Lower lobe of right lung (tissue), 2 donors: ENCODE measurements at regions not wholly inside any gene's neighbourhood (a gene's known extent, or its start where the extent isn't known, plus 50 kb on each side); places are given as distances from the start of the nearest gene placed in this dataset.
A peak's percentile ranks its signal among the peaks of the same experiment; 100 is the strongest.

ENCODE experiments used
- ATAC-seq, 2 donors: fragments of 200-7000 bp; cut with Tn5 transposase; one replicate each; pipeline ENCODE4 v1.9.1; 2020 to 2022; ENCODE audit warnings: mild to moderate bottlenecking in 2 of 2, moderate library complexity in 2 of 2
- DNase-seq: peaks from one replicate; pipeline ENCODE4 v3.0.0-alpha.2; 2020
- H3K27ac ChIP-seq: fragments of 200-600 bp; one replicate; pipeline ENCODE4 v1.8.0; 2022
- H3K27me3 ChIP-seq: fragments of 200-600 bp; one replicate; pipeline ENCODE4 v1.8.0; 2022; ENCODE audit warnings: low read depth
- H3K36me3 ChIP-seq: fragments of 200-600 bp; one replicate; pipeline ENCODE4 v1.8.0; 2022; ENCODE audit warnings: mild to moderate bottlenecking
- H3K4me1 ChIP-seq: fragments of 200-600 bp; one replicate; pipeline ENCODE4 v1.8.0; 2022
- H3K4me3 ChIP-seq: fragments of 200-600 bp; one replicate; pipeline ENCODE4 v1.8.0; 2022; ENCODE audit warnings: mild to moderate bottlenecking
- H3K9me3 ChIP-seq: fragments of 200-600 bp; one replicate; pipeline ENCODE4 v1.8.0; 2022
- intact Hi-C: fragments of 100-400 bp; cut with DNase I; formaldehyde crosslinking; loops from one replicate; pipeline ENCODE4 v1.11.0; 2022
- TF ChIP-seq, protein P1 (sequence below): fragments of 200-600 bp; IDR thresholded peaks from one replicate; pipeline ENCODE4 v1.8.0; 2022; ENCODE audit warnings: antibody characterized with exemption, mild to moderate bottlenecking
- donor health status: DM: no; HTN: yes; CAD: no; lungs with severe emphysema.

GRCh38 chr12:59039005-59039404 is 118.7 kb upstream of the LRIG3 start:
- Histone ChIP-seq H3K36me3 (no peaks in the 10 kb centered on the region), H3K27me3 (no peaks in the 10 kb centered on the region), H3K27ac (no peak overlapping the region), H3K4me1 (peaks cover 7% of the 10 kb centered on the region), H3K9me3 (no peaks in the 10 kb centered on the region), H3K4me3 (no peak overlapping the region)
- ATAC-seq = no peak
- TF ChIP-seq, protein P1, sequence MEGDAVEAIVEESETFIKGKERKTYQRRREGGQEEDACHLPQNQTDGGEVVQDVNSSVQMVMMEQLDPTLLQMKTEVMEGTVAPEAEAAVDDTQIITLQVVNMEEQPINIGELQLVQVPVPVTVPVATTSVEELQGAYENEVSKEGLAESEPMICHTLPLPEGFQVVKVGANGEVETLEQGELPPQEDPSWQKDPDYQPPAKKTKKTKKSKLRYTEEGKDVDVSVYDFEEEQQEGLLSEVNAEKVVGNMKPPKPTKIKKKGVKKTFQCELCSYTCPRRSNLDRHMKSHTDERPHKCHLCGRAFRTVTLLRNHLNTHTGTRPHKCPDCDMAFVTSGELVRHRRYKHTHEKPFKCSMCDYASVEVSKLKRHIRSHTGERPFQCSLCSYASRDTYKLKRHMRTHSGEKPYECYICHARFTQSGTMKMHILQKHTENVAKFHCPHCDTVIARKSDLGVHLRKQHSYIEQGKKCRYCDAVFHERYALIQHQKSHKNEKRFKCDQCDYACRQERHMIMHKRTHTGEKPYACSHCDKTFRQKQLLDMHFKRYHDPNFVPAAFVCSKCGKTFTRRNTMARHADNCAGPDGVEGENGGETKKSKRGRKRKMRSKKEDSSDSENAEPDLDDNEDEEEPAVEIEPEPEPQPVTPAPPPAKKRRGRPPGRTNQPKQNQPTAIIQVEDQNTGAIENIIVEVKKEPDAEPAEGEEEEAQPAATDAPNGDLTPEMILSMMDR = no peak
- DNase-seq = no peak
- intact Hi-C loops = no loop called here

DNA sequence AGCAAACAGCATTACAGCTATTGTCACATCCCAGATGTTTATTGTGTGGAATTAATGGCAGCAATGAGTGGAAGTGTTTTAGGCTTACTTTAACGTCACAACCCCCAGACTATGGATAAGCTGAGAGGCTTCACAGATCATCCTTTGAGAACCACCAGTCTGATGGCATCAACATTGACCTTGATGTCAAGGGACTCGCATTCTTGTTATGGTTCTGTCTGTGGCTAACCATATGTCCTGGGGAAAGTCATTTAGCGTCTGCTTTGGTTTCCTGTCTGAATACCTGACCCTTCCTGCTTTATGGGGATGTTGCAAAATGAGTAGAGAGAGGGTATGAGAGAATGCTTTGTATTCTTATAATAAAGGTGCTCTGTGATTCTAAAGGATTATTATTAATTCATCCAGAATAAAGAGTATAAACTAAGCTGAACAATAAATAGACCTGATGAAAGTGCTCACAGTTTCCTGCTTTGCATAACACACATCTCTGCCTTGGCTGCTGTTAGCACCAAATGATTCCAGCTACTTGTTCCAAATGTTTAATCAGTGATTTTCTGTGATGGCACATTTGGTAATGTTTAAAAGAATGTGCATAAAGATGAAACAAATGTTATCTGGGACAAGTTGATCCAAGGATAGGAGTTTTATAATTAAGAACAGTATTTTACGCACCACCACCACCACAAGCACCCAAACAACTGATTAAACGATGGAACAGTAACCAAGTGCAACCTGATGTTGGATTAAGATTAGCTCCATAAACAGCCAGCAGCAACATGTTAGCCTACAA is 116.9 kb upstream of the LRIG3 start:
- ATAC-seq (no peak), DNase-seq (no peak)
- Histone ChIP-seq H3K27me3 (no peaks in the 10 kb centered on the region), H3K4me1 (peaks cover 6% of the 10 kb centered on the region), H3K9me3 (no peaks in the 10 kb centered on the region), H3K4me3 (no peak overlapping the region), H3K36me3 (no peaks in the 10 kb centered on the region), H3K27ac (no peak overlapping the region)
- TF ChIP-seq, protein P1 = no peak
- intact Hi-C loops = no loop called here

DNA sequence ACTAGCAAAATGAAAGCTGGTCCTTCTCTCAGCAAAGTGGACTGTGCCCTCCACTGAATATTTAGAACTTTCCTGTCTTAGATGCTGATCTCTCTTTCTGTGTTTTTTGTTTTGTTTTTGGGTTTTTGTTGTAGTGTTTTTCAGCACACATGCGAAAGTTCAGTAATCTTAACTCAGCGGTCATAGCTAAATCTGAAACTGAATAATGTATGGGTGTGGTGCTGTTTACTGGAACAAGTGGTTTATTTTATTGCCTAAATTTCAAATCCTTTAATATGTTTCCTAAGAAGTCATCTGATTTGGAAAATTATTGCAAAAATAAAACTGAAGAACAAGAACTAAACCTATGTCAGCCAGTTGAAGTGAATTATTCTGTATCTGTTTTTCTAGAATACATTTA is 116.0 kb upstream of the LRIG3 start:
- DNase-seq = no peak
- intact Hi-C loops = no loop called here

DNA sequence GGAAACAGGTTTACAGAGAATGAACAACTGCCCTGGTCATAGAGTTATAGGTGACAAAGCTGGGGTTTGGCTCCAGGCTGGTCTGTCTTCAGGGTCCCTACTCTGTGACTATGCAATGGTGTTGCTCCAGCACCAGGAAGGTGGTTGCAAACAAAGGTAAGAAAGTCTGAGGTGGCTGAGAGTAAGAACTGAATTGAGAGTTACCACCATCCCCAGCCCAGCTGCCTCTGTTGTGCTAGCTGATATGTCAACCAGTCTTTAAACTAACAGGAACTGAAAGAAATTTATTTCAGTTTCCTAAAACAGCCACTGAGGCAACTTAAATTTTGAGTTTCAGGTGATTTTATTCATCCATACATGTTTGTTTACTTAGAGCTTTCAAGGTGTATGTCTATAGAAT is 111.0 kb upstream of the LRIG3 start:
- TF ChIP-seq, protein P1 = no peak
- Histone ChIP-seq H3K4me1 (no peaks in the 10 kb centered on the region), H3K27ac (no peak overlapping the region), H3K4me3 (no peak overlapping the region), H3K27me3 (no peaks in the 10 kb centered on the region), H3K9me3 (no peaks in the 10 kb centered on the region), H3K36me3 (no peaks in the 10 kb centered on the region)
- DNase-seq = no peak
- intact Hi-C loops = no loop called here
- ATAC-seq = no peak

More for the DNA sequence above, 116.0 kb upstream of the LRIG3 start:
- no peak for ATAC-seq
- Histone ChIP-seq H3K27ac (no peak overlapping the region), H3K4me1 (no peaks in the 10 kb centered on the region), H3K4me3 (no peak overlapping the region), H3K27me3 (no peaks in the 10 kb centered on the region), H3K9me3 (no peaks in the 10 kb centered on the region), H3K36me3 (no peaks in the 10 kb centered on the region)
- TF ChIP-seq, protein P1 = no peak

DNA sequence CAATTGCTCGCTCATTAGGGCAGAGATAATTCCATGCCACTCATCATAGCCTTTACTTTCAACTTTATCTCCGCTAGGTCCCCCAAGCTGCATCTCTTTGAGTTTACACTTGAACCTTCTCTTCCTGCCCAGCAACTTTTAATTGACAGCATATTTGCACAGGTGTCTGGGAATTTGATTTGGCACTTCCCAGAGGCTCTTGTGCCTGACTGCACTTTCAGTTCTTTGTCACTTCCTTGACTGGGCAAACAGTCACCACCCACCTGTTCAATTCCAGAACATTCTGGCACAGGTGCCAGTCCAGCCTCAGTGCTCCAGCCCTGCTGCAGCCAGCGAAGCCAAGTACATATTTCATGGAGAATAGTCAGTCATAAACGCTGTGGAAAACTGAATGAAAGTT is 110.1 kb upstream of the LRIG3 start:
- intact Hi-C loops = no loop called here
- TF ChIP-seq, protein P1 = no peak
- ATAC-seq = peak; percentile 88 to 96
- H3K4me3 ChIP-seq = no peak overlapping the region
- no peaks in the 10 kb centered on the region for H3K4me1 ChIP-seq
- H3K27me3 ChIP-seq = no peaks in the 10 kb centered on the region
- no peak overlapping the region for H3K27ac ChIP-seq
- DNase-seq = peak; percentile 63
- H3K36me3 ChIP-seq = no peaks in the 10 kb centered on the region
- no peaks in the 10 kb centered on the region for H3K9me3 ChIP-seq
